Kidney glomerular epithelial cell (primary cell): ENCODE measurements at regions not wholly inside any gene's neighbourhood (a gene's known extent, or its start where the extent isn't known, plus 50 kb on each side); places are given as distances from the start of the nearest gene placed in this dataset.

Source experiments
- DNase-seq: peaks from one replicate; lab custom pipeline; 2025; lab: John Stamatoyannopoulos, UW

- DNase-seq, result no peak
Measured at GRCh38 chr10:90414926-90415325, 442.9 kb downstream of the HTR7 start.

GRCh38 chr10:90417029-90417428 is 440.8 kb downstream of the HTR7 start:
- DNase-seq, result peak; percentile 67

- DNase-seq, result peak; percentile 60
Measured at GRCh38 chr10:90417476-90418210, 440.2 kb downstream of the HTR7 start.

GRCh38 chr10:90418869-90419652 is 438.8 kb downstream of the HTR7 start:
- peak; percentile 76 for DNase-seq

GRCh38 chr10:90420637-90421318 is 437.1 kb downstream of the HTR7 start:
- DNase-seq, result no peak

GRCh38 chr10:90421874-90422273 is 436.0 kb downstream of the HTR7 start:
- DNase-seq, result no peak

GRCh38 chr10:90424730-90425129 is 433.1 kb downstream of the HTR7 start:
- peak; percentile 70 for DNase-seq

GRCh38 chr10:90430186-90430585 is 427.7 kb downstream of the HTR7 start:
- no peak for DNase-seq

- no peak for DNase-seq
Measured at GRCh38 chr10:90432866-90433265, 425.0 kb downstream of the HTR7 start.

GRCh38 chr10:90435296-90435695 is 422.5 kb downstream of the HTR7 start:
- DNase-seq, result no peak

GRCh38 chr10:90437452-90437851 is 420.4 kb downstream of the HTR7 start:
- no peak for DNase-seq

GRCh38 chr10:90440870-90441269 is 417.0 kb downstream of the HTR7 start:
- DNase-seq, result no peak

GRCh38 chr10:90443342-90443741 is 414.5 kb downstream of the HTR7 start:
- DNase-seq, result no peak

GRCh38 chr10:90447831-90448230 is 410.0 kb downstream of the HTR7 start:
- no peak for DNase-seq

- no peak for DNase-seq
Measured at GRCh38 chr10:90450797-90451196, 407.0 kb downstream of the HTR7 start.

GRCh38 chr10:90451283-90451682 is 406.6 kb downstream of the HTR7 start:
- no peak for DNase-seq

- no peak for DNase-seq
Measured at GRCh38 chr10:90458054-90458453, 399.8 kb downstream of the HTR7 start.

GRCh38 chr10:90458571-90458970 is 399.3 kb downstream of the HTR7 start:
- no peak for DNase-seq

GRCh38 chr10:90461437-90462155 is 396.2 kb downstream of the HTR7 start:
- no peak for DNase-seq

- DNase-seq, result no peak
Measured at GRCh38 chr10:90462749-90463470, 394.9 kb downstream of the HTR7 start.

- no peak for DNase-seq
Measured at GRCh38 chr10:90464329-90464728, 393.5 kb downstream of the HTR7 start.

GRCh38 chr10:90470966-90471365 is 386.9 kb downstream of the HTR7 start:
- no peak for DNase-seq
